Aorta (tissue), 5 donors: ENCODE measurements at regions not wholly inside any gene's neighbourhood (a gene's known extent, or its start where the extent isn't known, plus 50 kb on each side); places are given as distances from the start of the nearest gene placed in this dataset.
"Not testable (repeated sequence)": the region's sequence is repeated elsewhere in the genome, so short reads cannot be mapped to it uniquely, and the experiment has no call there.

Source experiments
- ATAC-seq: fragments of 200-7000 bp; cut with Tn5 transposase; one replicate; pipeline ENCODE4 v1.9.1; 2022; ENCODE audit warnings: moderate library complexity; ENCODE audit not compliant: low FRiP score
- DNase-seq, 2 donors: peaks; one replicate each; pipeline ENCODE4 v3.0.0-alpha.2; 2020
- H3K27ac ChIP-seq, 2 donors: one replicate each; pipeline ENCODE4 v1.5.1; 2013; ENCODE audit warnings: low read length in 2 of 2, mild to moderate bottlenecking in 2 of 2, moderate library complexity in 2 of 2, control low read depth in 1 of 2, inconsistent platforms in 1 of 2, low read depth in 1 of 2
- H3K27me3 ChIP-seq, 2 donors: one replicate each; pipeline ENCODE4 v1.6.1; 2013; ENCODE audit warnings: control low read depth in 1 of 2, low read length in 1 of 2, mild to moderate bottlenecking in 1 of 2, moderate library complexity in 1 of 2; ENCODE audit not compliant: insufficient read depth in 2 of 2, control insufficient read depth in 1 of 2
- H3K36me3 ChIP-seq, 2 donors: one replicate each; pipeline ENCODE4 v1.6.1; 2013; ENCODE audit warnings: control low read depth in 1 of 2, low read length in 1 of 2, mild to moderate bottlenecking in 1 of 2; ENCODE audit not compliant: insufficient read depth in 2 of 2, control insufficient read depth in 1 of 2
- H3K4me1 ChIP-seq, 2 donors: one replicate each; pipeline ENCODE4 v1.6.1; 2013; ENCODE audit warnings: low read length in 2 of 2, control low read depth in 1 of 2, mild to moderate bottlenecking in 1 of 2, moderate library complexity in 1 of 2; ENCODE audit not compliant: insufficient read depth in 2 of 2, control insufficient read depth in 1 of 2
- H3K4me3 ChIP-seq, 2 donors: one replicate each; pipeline ENCODE4 v1.5.1; 2013; ENCODE audit warnings: low read length in 2 of 2, control low read depth in 1 of 2, mild to moderate bottlenecking in 1 of 2
- H3K9me3 ChIP-seq: one replicate; pipeline ENCODE4 v1.6.1; 2013; ENCODE audit warnings: mild to moderate bottlenecking, low read length; ENCODE audit not compliant: control insufficient read depth
- WGBS, 2 donors: extraction: QIAGEN DNeasy Blood & Tissue Kit; methylation state at CpG; one replicate each; pipeline ENCODE4 v1.1.7; 2013; 5-methylcytosine and 5-hydroxymethylcytosine counted together
- intact Hi-C, 2 donors: fragments of 100-400 bp; cut with DNase I; formaldehyde crosslinking; loops; one replicate each; pipeline versions ENCODE4 v1.14.2 to v1.15.0; 2022
- donor health status: healthy with polysubstance abuse.
- donor health status: Bipolar disorder and iron deficiency.
- donor health status: DM: no; HTN: no; CAD: no.
- donor health status: DM: no; HTN: no; CAD: no.
- donor health status: DM: yes; HTN: yes; CAD: no.

DNA sequence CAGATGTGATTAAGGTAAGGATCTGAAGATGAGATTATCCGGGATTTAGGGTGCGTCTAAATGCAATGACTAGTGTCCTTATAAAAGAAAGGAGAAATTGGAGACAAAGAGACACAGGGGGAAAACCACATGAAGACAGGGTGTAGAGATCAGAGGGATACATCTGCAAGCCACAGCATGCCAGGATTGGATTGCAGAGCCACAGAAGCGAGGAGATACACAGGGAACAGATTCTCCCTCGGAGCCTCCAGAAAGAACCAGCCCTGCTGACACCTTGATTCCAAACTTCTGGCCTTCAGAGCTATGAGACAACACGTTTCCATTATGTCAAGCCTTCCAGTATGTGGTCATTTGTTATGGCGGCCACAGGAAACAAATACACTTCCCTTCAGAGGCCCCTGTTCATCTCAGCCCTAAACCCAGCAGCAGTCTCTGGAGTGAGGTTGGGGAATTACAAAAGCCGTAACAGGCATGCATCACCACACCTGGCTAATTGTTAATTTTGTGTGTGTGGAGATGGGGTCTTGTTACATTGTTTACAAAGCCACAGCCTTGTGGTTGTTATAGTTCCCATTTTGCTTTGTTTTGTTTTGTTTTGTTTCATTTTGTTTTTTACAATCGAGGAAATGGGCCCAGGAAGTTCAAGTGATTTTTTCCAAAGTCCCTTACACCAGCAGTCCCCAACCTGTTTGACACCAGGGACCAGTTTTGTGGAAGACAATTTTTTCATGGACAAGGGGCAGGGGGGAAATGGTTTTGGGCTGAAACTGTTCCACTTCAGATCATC lies 51.6 kb upstream of the LYRM9 start:
- no peaks in the 10 kb centered on the region for H3K27me3 ChIP-seq
- no peaks in the 10 kb centered on the region for H3K36me3 ChIP-seq
- WGBS, 2 donors, result 65 to 69% methylated on average over 8 of the region's 8 CpGs
- H3K4me1 ChIP-seq, result no peaks in the 10 kb centered on the region
- ATAC-seq, result no peak
- H3K9me3 ChIP-seq, result peaks cover 1% of the 10 kb centered on the region
- intact Hi-C loops, result no loop called here
- no peak overlapping the region for H3K27ac ChIP-seq
- no peak for DNase-seq
- no peak overlapping the region for H3K4me3 ChIP-seq

DNA sequence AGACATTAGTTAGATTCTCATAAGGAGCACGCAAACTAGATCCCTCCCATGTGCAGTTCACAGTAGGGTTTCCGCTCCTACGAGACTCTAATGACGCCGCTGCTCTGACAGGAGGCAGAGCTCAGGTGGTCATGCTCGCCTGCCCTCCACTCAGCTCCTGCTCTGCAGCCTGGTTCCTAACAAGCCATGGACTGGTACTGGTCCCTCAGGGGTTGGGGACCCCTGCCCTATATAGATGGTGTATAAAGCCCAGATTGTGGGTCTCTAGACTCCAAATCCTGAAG lies 52.1 kb upstream of the LYRM9 start:
- WGBS, 2 donors, result 75 to 79% methylated on average over 6 of the region's 6 CpGs
- intact Hi-C loops, result no loop called here
- DNase-seq (no peak), ATAC-seq (no peak)
- Histone ChIP-seq H3K36me3 (no peaks in the 10 kb centered on the region), H3K9me3 (peaks cover 1% of the 10 kb centered on the region), H3K27me3 (no peaks in the 10 kb centered on the region), H3K4me1 (no peaks in the 10 kb centered on the region), H3K4me3 (no peak overlapping the region), H3K27ac (no peak overlapping the region)

DNA sequence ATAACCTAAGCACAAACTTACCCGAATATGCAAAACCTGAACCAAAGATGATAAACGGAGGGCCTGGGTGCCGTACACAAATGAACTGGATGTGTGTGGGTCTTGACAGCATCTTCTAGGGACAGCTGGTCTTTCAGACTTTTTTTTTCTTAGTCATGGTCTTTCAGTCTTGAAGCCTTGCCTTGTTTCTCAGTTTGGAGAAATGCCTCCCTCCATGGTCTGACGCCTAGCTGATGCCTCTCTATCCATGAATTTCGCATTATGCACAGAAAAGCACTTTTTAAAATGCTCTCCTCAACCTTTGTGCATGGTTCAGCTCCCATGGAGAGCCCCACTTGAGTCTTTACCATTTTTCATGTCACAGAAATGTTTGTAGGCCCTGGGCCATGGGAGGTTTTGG lies 52.8 kb upstream of the LYRM9 start:
- no peak overlapping the region for H3K27ac ChIP-seq
- H3K4me1 ChIP-seq, result no peaks in the 10 kb centered on the region
- H3K4me3 ChIP-seq, result no peak overlapping the region
- H3K36me3 ChIP-seq, result no peaks in the 10 kb centered on the region
- peaks cover 1% of the 10 kb centered on the region for H3K9me3 ChIP-seq
- DNase-seq, result no peak
- WGBS, 2 donors, result 73 to 74% methylated on average over 5 of the region's 5 CpGs
- H3K27me3 ChIP-seq, result no peaks in the 10 kb centered on the region
- intact Hi-C loops, result no loop called here
- ATAC-seq, result no peak

DNA sequence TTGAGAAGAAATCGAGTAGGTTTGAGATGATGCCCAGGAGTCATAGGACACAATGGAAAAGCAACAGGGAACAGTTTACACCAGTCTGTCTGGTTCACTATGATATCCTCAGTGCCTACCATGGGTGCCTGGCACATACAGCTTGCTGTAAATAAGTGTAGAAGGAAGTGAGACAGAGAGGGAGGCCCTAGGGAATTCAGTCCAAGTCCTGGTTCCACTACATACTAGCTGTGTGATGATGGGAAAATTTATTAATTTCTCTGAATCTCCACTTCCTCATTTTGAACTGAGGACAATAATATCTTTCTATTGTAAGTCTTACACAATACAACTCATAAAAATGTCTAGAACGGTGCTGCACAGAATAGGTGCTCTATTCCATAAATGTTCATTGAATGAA lies 53.3 kb upstream of the LYRM9 start:
- ATAC-seq (no peak), DNase-seq (no peak)
- 74 to 78% methylated on average over 2 of the region's 2 CpGs for WGBS, 2 donors
- Histone ChIP-seq H3K27ac (no peak overlapping the region), H3K36me3 (no peaks in the 10 kb centered on the region), H3K27me3 (no peaks in the 10 kb centered on the region), H3K4me3 (no peak overlapping the region), H3K4me1 (no peaks in the 10 kb centered on the region), H3K9me3 (peaks cover 1% of the 10 kb centered on the region)
- intact Hi-C loops, result no loop called here

DNA sequence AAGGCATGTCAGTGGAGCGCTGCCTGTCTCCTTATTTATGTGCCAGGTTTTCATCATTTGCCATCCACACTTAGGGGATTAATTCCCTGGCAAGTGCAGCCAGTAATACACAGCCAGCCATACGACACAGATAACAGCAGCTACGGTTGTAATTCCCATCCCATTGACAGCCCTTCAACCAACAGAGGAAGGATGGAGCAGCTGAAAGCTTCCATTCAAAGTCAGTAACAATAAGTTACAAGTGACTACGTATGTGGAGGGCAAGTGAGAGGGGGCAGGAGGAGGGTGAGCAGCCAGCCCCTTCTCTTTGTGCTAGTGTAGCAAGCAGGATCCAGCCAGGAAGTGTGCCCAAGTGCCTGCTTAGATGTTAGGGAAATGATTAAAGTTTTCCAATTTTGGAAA lies 53.8 kb upstream of the LYRM9 start:
- Histone ChIP-seq H3K27me3 (no peaks in the 10 kb centered on the region), H3K36me3 (no peaks in the 10 kb centered on the region), H3K4me3 (no peak overlapping the region), H3K9me3 (peaks cover 1% of the 10 kb centered on the region), H3K4me1 (no peaks in the 10 kb centered on the region), H3K27ac (no peak overlapping the region)
- WGBS, 2 donors, result 44 to 50% methylated on average over 4 of the region's 4 CpGs
- ATAC-seq, result no peak
- no peak for DNase-seq
- intact Hi-C loops, result no loop called here

DNA sequence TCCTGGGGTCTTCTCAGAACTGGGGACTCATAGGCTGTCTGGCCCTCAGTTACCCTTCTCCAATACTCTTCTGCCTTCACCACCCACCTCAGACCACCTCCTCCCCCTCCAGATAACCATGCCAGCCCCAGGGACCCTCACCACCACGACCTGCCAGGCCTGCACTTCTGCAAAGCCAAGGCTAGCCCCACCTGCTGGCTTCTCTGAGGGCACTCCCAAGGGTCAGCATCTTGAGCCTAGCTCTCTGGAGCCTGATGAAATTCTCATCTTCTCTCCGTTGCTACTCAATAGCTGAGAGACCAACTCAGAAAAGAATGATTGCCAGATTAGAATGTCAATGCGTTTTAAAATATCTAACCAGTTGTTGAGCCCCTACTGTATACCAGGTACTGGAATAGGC lies 56.1 kb upstream of the LYRM9 start:
- H3K36me3 ChIP-seq, result no peaks in the 10 kb centered on the region
- H3K4me3 ChIP-seq, result no peak overlapping the region
- DNase-seq (no peak), ATAC-seq (no peak)
- WGBS, 2 donors, result 58 to 63% methylated on average over 3 of the region's 3 CpGs
- no peak overlapping the region for H3K27ac ChIP-seq
- H3K4me1 ChIP-seq, result no peaks in the 10 kb centered on the region
- H3K9me3 ChIP-seq, result no peaks in the 10 kb centered on the region
- intact Hi-C loops, result no loop called here
- H3K27me3 ChIP-seq, result no peaks in the 10 kb centered on the region

DNA sequence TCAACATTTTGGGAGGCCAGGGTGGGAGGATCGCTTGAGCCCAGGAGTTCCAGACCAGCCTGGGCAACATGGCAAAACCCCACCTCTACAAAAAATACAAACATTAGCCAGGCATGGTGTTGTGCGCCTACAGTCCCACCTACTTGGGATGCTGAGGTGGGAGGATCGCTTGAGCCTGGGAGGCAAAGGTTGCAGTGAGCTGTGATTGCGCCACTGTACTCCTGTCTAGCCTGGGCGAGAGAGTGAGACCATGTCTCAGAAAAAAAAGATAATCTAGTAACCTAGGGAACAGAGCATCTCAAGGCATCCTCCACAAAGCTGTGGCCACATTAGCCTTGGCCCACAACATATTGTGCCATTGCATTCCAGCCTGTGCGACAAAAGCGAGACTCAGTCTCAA lies 57.1 kb upstream of the LYRM9 start:
- H3K27me3 ChIP-seq, intact Hi-C loops, H3K36me3 ChIP-seq, H3K4me1 ChIP-seq, ATAC-seq, H3K4me3 ChIP-seq, DNase-seq, H3K9me3 ChIP-seq, H3K27ac ChIP-seq: not testable (repeated sequence)
- 90 to 94% methylated on average over 7 of the region's 7 CpGs for WGBS, 2 donors

DNA sequence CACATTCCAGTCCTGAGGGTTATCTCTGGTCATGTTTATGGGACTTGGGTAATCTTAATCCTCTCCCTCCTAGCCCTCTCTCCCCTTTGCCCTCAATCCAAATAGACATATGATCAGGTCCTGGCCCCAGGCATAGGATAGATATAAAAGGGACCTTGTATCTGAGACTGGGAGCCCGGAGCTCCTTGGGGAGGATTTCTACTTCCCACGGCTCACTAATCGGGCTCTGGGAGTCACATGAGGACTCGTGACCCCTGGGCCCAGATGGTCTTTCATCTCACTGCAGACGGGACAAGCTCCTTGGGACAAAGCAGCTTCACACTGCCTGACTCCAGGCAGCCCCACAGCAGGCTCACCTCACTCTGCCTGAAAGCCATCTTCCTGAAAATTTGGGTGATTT lies 57.8 kb upstream of the LYRM9 start:
- 47 to 56% methylated on average over 5 of the region's 5 CpGs for WGBS, 2 donors
- no peaks in the 10 kb centered on the region for H3K4me1 ChIP-seq
- H3K9me3 ChIP-seq, result no peaks in the 10 kb centered on the region
- ATAC-seq (no peak), DNase-seq (no peak)
- no peaks in the 10 kb centered on the region for H3K36me3 ChIP-seq
- no peaks in the 10 kb centered on the region for H3K27me3 ChIP-seq
- intact Hi-C loops, result no loop called here
- no peak overlapping the region for H3K27ac ChIP-seq
- H3K4me3 ChIP-seq, result no peak overlapping the region

DNA sequence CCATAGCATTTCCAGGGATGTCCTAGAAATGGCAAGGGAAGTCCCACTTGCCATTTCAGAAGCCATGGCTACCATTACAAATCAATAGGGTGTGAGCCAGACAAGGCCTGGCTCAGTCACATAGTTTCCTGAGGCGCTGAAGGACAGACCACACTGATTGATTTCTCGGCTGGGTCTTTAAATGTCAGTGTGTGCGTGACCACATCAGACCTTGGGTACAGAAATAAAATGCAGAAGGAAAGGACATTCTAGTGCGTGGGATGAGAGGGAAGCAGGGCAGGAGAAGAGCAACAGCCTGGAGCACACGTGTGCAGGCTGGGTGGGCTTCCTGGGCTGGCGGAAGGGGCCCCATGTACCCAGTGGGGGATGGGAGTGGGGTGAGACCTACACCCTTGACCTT lies 58.7 kb upstream of the LYRM9 start:
- 58 to 62% methylated on average over 6 of the region's 6 CpGs for WGBS, 2 donors
- Histone ChIP-seq H3K27me3 (no peaks in the 10 kb centered on the region), H3K9me3 (no peaks in the 10 kb centered on the region), H3K27ac (no peak overlapping the region), H3K36me3 (no peaks in the 10 kb centered on the region), H3K4me1 (no peaks in the 10 kb centered on the region), H3K4me3 (no peak overlapping the region)
- intact Hi-C loops, result no loop called here
- DNase-seq, result no peak
- no peak for ATAC-seq
